ENCODE measurements at regions not wholly inside any gene's neighbourhood (a gene's known extent, or its start where the extent isn't known, plus 50 kb on each side); places are given as distances from the start of the nearest gene placed in this dataset.

GRCh38 chr4:96916711-96917110, 1076.8 kb downstream of the PDHA2 start:
- TF ChIP-seq CTCF (conservative IDR thresholded peaks at IDR 0.05; ENCODE audit: low read depth, low read length) (no peak), EZH2 (IDR thresholded peaks at IDR 0.05; ENCODE audit: borderline replicate concordance, low read depth, low read length, poor library complexity, severe bottlenecking) (no peak)

Measured in A673 (cell line).